ENCODE measurements at regions not wholly inside any gene's neighbourhood (a gene's known extent, or its start where the extent isn't known, plus 50 kb on each side); places are given as distances from the start of the nearest gene placed in this dataset.

GRCh38 chr6:12233693-12234571 lies 56.2 kb upstream of the EDN1 start:
- peak; percentile 90 for ATAC-seq
- ChIA-PET POLR2A (no interaction called here), CTCF (interaction anchor here (0.6 to 1.4 kb wide), 5 partner anchors 14 to 579 kb away, joined by 3 to 5 read pairs (median 4); no protein-coding TSS in a partner anchor)
- no peaks in the 10 kb centered on the region for H3K27me3 ChIP-seq (ENCODE audit: control insufficient read depth, insufficient read depth, low read length)
- BruUV-seq (replicated peaks), result no TSS peak
- 0 out of 2 replicates have a peak, but pooled peaks cover 2% of the 10 kb centered on the region for H3K4me1 ChIP-seq (ENCODE audit: control insufficient read depth, insufficient read depth, low read length)
- in situ Hi-C loops (cut with HindIII; ENCODE audit: low pct_unique_long_range_greater_than_20kb, low sequenced_read_pairs), result no loop called here
- peak; percentile 47 for DNase-seq (ENCODE audit: low read depth, low spot score)
- no peaks in the 10 kb centered on the region for H3K9me3 ChIP-seq (ENCODE audit: control insufficient read depth, insufficient read depth, low read depth, low read length)
- H3K4me3 ChIP-seq (ENCODE audit: low read depth in 2 of 2, low read length in 2 of 2), result no peak overlapping the region
- TF ChIP-seq SIN3A (IDR thresholded peaks at IDR 0.05; ENCODE audit: borderline replicate concordance, insufficient read depth, low read depth, low read length), result no peak
- TF ChIP-seq TCF7L2 (IDR thresholded peaks at IDR 0.05; ENCODE audit: low read depth, low read length), result no peak
- TF ChIP-seq CTCF (IDR thresholded peaks at IDR 0.05), result peak; percentile 83
- H3K36me3 ChIP-seq (ENCODE audit: control insufficient read depth, insufficient read depth, low read length), result no peaks in the 10 kb centered on the region
- intact Hi-C loops (cut with micrococcal nuclease; ENCODE audit: unreplicated experiment), result loop anchor here (2.0 to 10.0 kb wide), 3 partner anchors 82 to 577 kb away; no protein-coding TSS in a partner anchor
- H3K27ac ChIP-seq (ENCODE audit: low read length), result peak overlapping the region; percentile 59; the same call in 1 of the 2 replicates

- POLR2A ChIA-PET, result no interaction called here
- no peaks in the 10 kb centered on the region for H3K9me3 ChIP-seq (ENCODE audit: control insufficient read depth, insufficient read depth, low read depth, low read length)
- no peaks in the 10 kb centered on the region for H3K27me3 ChIP-seq (ENCODE audit: control insufficient read depth, insufficient read depth, low read length)
- DNase-seq (ENCODE audit: low read depth, low spot score) (no peak), ATAC-seq (no peak)
- H3K27ac ChIP-seq (ENCODE audit: low read length), result no peak overlapping the region
- no peak overlapping the region for H3K4me3 ChIP-seq (ENCODE audit: low read depth in 2 of 2, low read length in 2 of 2)
- CTCF ChIA-PET, result no interaction called here
- H3K4me1 ChIP-seq (ENCODE audit: control insufficient read depth, insufficient read depth, low read length), result no peaks in the 10 kb centered on the region
- BruUV-seq (replicated peaks), result no TSS peak
- no peaks in the 10 kb centered on the region for H3K36me3 ChIP-seq (ENCODE audit: control insufficient read depth, insufficient read depth, low read length)
- in situ Hi-C loops (cut with HindIII; ENCODE audit: low pct_unique_long_range_greater_than_20kb, low sequenced_read_pairs), result no loop called here
- intact Hi-C loops (cut with micrococcal nuclease; ENCODE audit: unreplicated experiment), result loop anchor here (2.0 to 10.0 kb wide), 2 partner anchors 301 to 579 kb away; no protein-coding TSS in a partner anchor
- TF ChIP-seq POLR2AphosphoS5 (IDR thresholded peaks at IDR 0.05; ENCODE audit: low read depth, low read length), result no peak
- no peak for TF ChIP-seq REST (IDR thresholded peaks at IDR 0.05; ENCODE audit: insufficient read depth in 1 of 2, low read depth in 2 of 2, low read length in 1 of 2)
- TF ChIP-seq CTCF (IDR thresholded peaks at IDR 0.05), result no peak
- TF ChIP-seq TCF7L2 (IDR thresholded peaks at IDR 0.05; ENCODE audit: low read depth, low read length), result no peak
- no peak for TF ChIP-seq SIN3A (IDR thresholded peaks at IDR 0.05; ENCODE audit: borderline replicate concordance, insufficient read depth, low read depth, low read length)
These were observed 54.8 kb upstream of the EDN1 start for GRCh38 chr6:12235341-12235740.
